HAP-1 (cell line): ENCODE measurements at regions not wholly inside any gene's neighbourhood (a gene's known extent, or its start where the extent isn't known, plus 50 kb on each side); places are given as distances from the start of the nearest gene placed in this dataset.
"Not testable (repeated sequence)": the region's sequence is repeated elsewhere in the genome, so short reads cannot be mapped to it uniquely, and the experiment has no call there.

Experiments used
- DNase-seq, 2 experiments: peaks; one replicate each; pipeline ENCODE4 v3.0.0-alpha.2; 2016 to 2020; ENCODE audit warnings: low spot score in 2 of 2
- H3K27me3 ChIP-seq: fragments of 250-450 bp; sonication (Bioruptor Pico); 2 replicates; pipeline ENCODE4 v1.5.1; 2020; ENCODE audit warnings: low read depth, mild to moderate bottlenecking, moderate library complexity
- H3K36me3 ChIP-seq: fragments of 250-450 bp; sonication (Bioruptor Pico); replicated peaks from 2 replicates; pipeline ENCODE4 v1.5.1; 2020; ENCODE audit warnings: mild to moderate bottlenecking
- H3K4me1 ChIP-seq: fragments of 250-450 bp; sonication (Bioruptor Pico); 2 replicates; pipeline ENCODE4 v1.5.1; 2020; ENCODE audit warnings: mild to moderate bottlenecking
- H3K4me3 ChIP-seq: fragments of 250-450 bp; sonication (Bioruptor Pico); 2 replicates; pipeline ENCODE4 v1.5.1; 2020; ENCODE audit warnings: mild to moderate bottlenecking, moderate library complexity
- H3K9me3 ChIP-seq: fragments of 250-450 bp; sonication (Bioruptor Pico); 2 replicates; pipeline ENCODE4 v1.5.1; 2020; ENCODE audit warnings: mild to moderate bottlenecking, moderate library complexity
- in situ Hi-C: fragments of 300-500 bp; cut with MboI; formaldehyde crosslinking; loops from 3 replicates; pipeline ENCODE4 v1.14.3; 2020; ENCODE audit warnings: low sequenced_read_pairs, inconsistent platforms, mixed read lengths

GRCh38 chr3:88460369-88460768 is 310.6 kb downstream of the C3orf38 start:
- Histone ChIP-seq H3K9me3 (no peaks in the 10 kb centered on the region), H3K27me3 (no peaks in the 10 kb centered on the region), H3K4me3 (no peak overlapping the region), H3K4me1 (no peaks in the 10 kb centered on the region), H3K36me3 (no peaks in the 10 kb centered on the region)
- in situ Hi-C loops: no loop called here
- DNase-seq: no peak

- H3K9me3 ChIP-seq: no peaks in the 10 kb centered on the region
- H3K27me3 ChIP-seq: no peaks in the 10 kb centered on the region
- no peak for DNase-seq
- H3K36me3 ChIP-seq: no peaks in the 10 kb centered on the region
- H3K4me1 ChIP-seq: no peaks in the 10 kb centered on the region
- no peak overlapping the region for H3K4me3 ChIP-seq
- in situ Hi-C loops: no loop called here
These were observed 312.5 kb downstream of the C3orf38 start for GRCh38 chr3:88462230-88462629.

- Histone ChIP-seq H3K4me1 (peaks cover 12% of the 10 kb centered on the region), H3K36me3 (no peaks in the 10 kb centered on the region), H3K27me3 (no peaks in the 10 kb centered on the region; the same call in 1 of the 2 replicates), H3K9me3 (no peaks in the 10 kb centered on the region), H3K4me3 (no peak overlapping the region)
- DNase-seq: no peak
- in situ Hi-C loops: no loop called here
These were observed 317.4 kb downstream of the C3orf38 start for GRCh38 chr3:88467191-88467590.

GRCh38 chr3:88469216-88469615 is 319.5 kb downstream of the C3orf38 start:
- Histone ChIP-seq H3K36me3 (no peaks in the 10 kb centered on the region), H3K9me3 (no peaks in the 10 kb centered on the region), H3K4me3 (no peak overlapping the region), H3K4me1 (peaks cover 12% of the 10 kb centered on the region), H3K27me3 (no peaks in the 10 kb centered on the region; the same call in 1 of the 2 replicates)
- in situ Hi-C loops: no loop called here
- DNase-seq: peak; percentile 69 to 98

GRCh38 chr3:88478460-88478859 is 328.7 kb downstream of the C3orf38 start:
- H3K4me1 ChIP-seq: no peaks in the 10 kb centered on the region
- H3K4me3 ChIP-seq: no peak overlapping the region
- in situ Hi-C loops: no loop called here
- H3K36me3 ChIP-seq: no peaks in the 10 kb centered on the region
- no peaks in the 10 kb centered on the region for H3K9me3 ChIP-seq
- H3K27me3 ChIP-seq: no peaks in the 10 kb centered on the region
- no peak for DNase-seq

GRCh38 chr3:88480822-88481221 is 331.1 kb downstream of the C3orf38 start:
- Histone ChIP-seq H3K27me3 (no peaks in the 10 kb centered on the region), H3K4me3 (no peak overlapping the region), H3K4me1 (no peaks in the 10 kb centered on the region), H3K9me3 (no peaks in the 10 kb centered on the region), H3K36me3 (no peaks in the 10 kb centered on the region)
- in situ Hi-C loops: no loop called here
- no peak for DNase-seq

- DNase-seq: no peak
- H3K4me1 ChIP-seq: no peaks in the 10 kb centered on the region
- no peaks in the 10 kb centered on the region for H3K9me3 ChIP-seq
- H3K36me3 ChIP-seq: no peaks in the 10 kb centered on the region
- no peak overlapping the region for H3K4me3 ChIP-seq
- no peaks in the 10 kb centered on the region for H3K27me3 ChIP-seq
- in situ Hi-C loops: no loop called here
These were observed 335.2 kb downstream of the C3orf38 start for GRCh38 chr3:88485001-88485400.

- H3K4me1 ChIP-seq, H3K9me3 ChIP-seq, DNase-seq, H3K4me3 ChIP-seq, H3K36me3 ChIP-seq, in situ Hi-C loops, H3K27me3 ChIP-seq: not testable (repeated sequence)
These were observed 359.1 kb downstream of the C3orf38 start for GRCh38 chr3:88508818-88509217.

- no peak overlapping the region for H3K4me3 ChIP-seq
- H3K4me1 ChIP-seq: peaks cover 2% of the 10 kb centered on the region; the same call in 1 of the 2 replicates
- no peaks in the 10 kb centered on the region for H3K9me3 ChIP-seq
- no peak for DNase-seq
- no peaks in the 10 kb centered on the region for H3K36me3 ChIP-seq
- H3K27me3 ChIP-seq: no peaks in the 10 kb centered on the region
- in situ Hi-C loops: no loop called here
These were observed 359.8 kb downstream of the C3orf38 start for GRCh38 chr3:88509582-88509981.

GRCh38 chr3:88528494-88528893 is 378.7 kb downstream of the C3orf38 start:
- H3K36me3 ChIP-seq: no peaks in the 10 kb centered on the region
- in situ Hi-C loops: no loop called here
- DNase-seq: no peak

GRCh38 chr3:88534534-88534933 is 384.8 kb downstream of the C3orf38 start:
- Histone ChIP-seq H3K4me3 (no peak overlapping the region), H3K36me3 (no peaks in the 10 kb centered on the region), H3K9me3 (no peaks in the 10 kb centered on the region), H3K4me1 (no peaks in the 10 kb centered on the region), H3K27me3 (no peaks in the 10 kb centered on the region)
- in situ Hi-C loops: no loop called here
- no peak for DNase-seq

More at GRCh38 chr3:88528494-88528893, 378.7 kb downstream of the C3orf38 start:
- Histone ChIP-seq H3K4me1 (no peaks in the 10 kb centered on the region), H3K9me3 (no peaks in the 10 kb centered on the region), H3K4me3 (no peak overlapping the region), H3K27me3 (no peaks in the 10 kb centered on the region)

GRCh38 chr3:88535563-88535962 is 385.8 kb downstream of the C3orf38 start:
- no peaks in the 10 kb centered on the region for H3K9me3 ChIP-seq
- in situ Hi-C loops: no loop called here
- DNase-seq: no peak

GRCh38 chr3:88542916-88543315 is 393.2 kb downstream of the C3orf38 start:
- Histone ChIP-seq H3K27me3 (no peaks in the 10 kb centered on the region), H3K36me3 (no peaks in the 10 kb centered on the region), H3K9me3 (peaks cover 4% of the 10 kb centered on the region; the same call in 1 of the 2 replicates), H3K4me1 (peaks cover 8% of the 10 kb centered on the region), H3K4me3 (no peak overlapping the region)
- DNase-seq: no peak
- in situ Hi-C loops: no loop called here

More at GRCh38 chr3:88535563-88535962, 385.8 kb downstream of the C3orf38 start:
- Histone ChIP-seq H3K27me3 (no peaks in the 10 kb centered on the region), H3K4me3 (no peak overlapping the region), H3K4me1 (no peaks in the 10 kb centered on the region), H3K36me3 (no peaks in the 10 kb centered on the region)

- Histone ChIP-seq H3K4me1 (no peaks in the 10 kb centered on the region), H3K36me3 (no peaks in the 10 kb centered on the region), H3K27me3 (no peaks in the 10 kb centered on the region), H3K4me3 (no peak overlapping the region), H3K9me3 (peaks cover 5% of the 10 kb centered on the region; the same call in 1 of the 2 replicates)
- in situ Hi-C loops: no loop called here
- no peak for DNase-seq
These were observed 422.7 kb downstream of the C3orf38 start for GRCh38 chr3:88572450-88572849.

GRCh38 chr3:88573472-88573871 is 423.7 kb downstream of the C3orf38 start:
- Histone ChIP-seq H3K4me3 (no peak overlapping the region), H3K27me3 (no peaks in the 10 kb centered on the region), H3K9me3 (peaks cover 5% of the 10 kb centered on the region; the same call in 1 of the 2 replicates), H3K4me1 (no peaks in the 10 kb centered on the region), H3K36me3 (no peaks in the 10 kb centered on the region)
- in situ Hi-C loops: no loop called here
- DNase-seq: no peak
